Mesenchymal stem cell (in vitro differentiated cells and primary cell): ENCODE measurements at regions not wholly inside any gene's neighbourhood (a gene's known extent, or its start where the extent isn't known, plus 50 kb on each side); places are given as distances from the start of the nearest gene placed in this dataset.

Source experiments
- DNase-seq: peaks from one replicate; pipeline ENCODE4 v3.0.0-alpha.2; 2013
- H2AFZ ChIP-seq: one replicate; pipeline ENCODE4 v1.6.1; 2013; ENCODE audit warnings: low read depth, mild to moderate bottlenecking, control low read depth, inconsistent platforms, low read length, moderate library complexity
- H2AK5ac ChIP-seq: 2 replicates; pipeline ENCODE4 v1.6.1; 2013; ENCODE audit warnings: low read length, moderate library complexity, mild to moderate bottlenecking, inconsistent platforms; ENCODE audit not compliant: severe bottlenecking
- H2BK120ac ChIP-seq: one replicate; pipeline ENCODE4 v1.6.1; 2013; ENCODE audit warnings: low read depth, mild to moderate bottlenecking, inconsistent platforms, low read length, moderate library complexity
- H2BK12ac ChIP-seq, 2 experiments: one replicate each; pipeline ENCODE4 v1.6.1; 2013; ENCODE audit warnings: inconsistent platforms in 2 of 2, low read length in 2 of 2, mild to moderate bottlenecking in 2 of 2, moderate library complexity in 2 of 2, control low read depth in 1 of 2
- H2BK15ac ChIP-seq: one replicate; pipeline ENCODE4 v1.6.1; 2013; ENCODE audit warnings: mild to moderate bottlenecking, low read depth, inconsistent platforms; ENCODE audit not compliant: poor library complexity, severe bottlenecking
- H2BK5ac ChIP-seq: 2 replicates; pipeline ENCODE4 v1.6.1; 2013; ENCODE audit warnings: low read depth, mild to moderate bottlenecking, low read length, control low read depth, inconsistent platforms; ENCODE audit not compliant: poor library complexity, severe bottlenecking
- H3K14ac ChIP-seq, 2 experiments: one replicate each; pipeline ENCODE4 v1.6.1; 2013; ENCODE audit warnings: inconsistent platforms in 2 of 2, low read length in 2 of 2, control low read depth in 1 of 2, mild to moderate bottlenecking in 1 of 2, moderate library complexity in 1 of 2
- H3K18ac ChIP-seq, 2 experiments: one replicate each; pipeline ENCODE4 v1.6.1; 2013; ENCODE audit warnings: inconsistent platforms in 2 of 2, low read length in 2 of 2, control low read depth in 1 of 2, low read depth in 1 of 2, mild to moderate bottlenecking in 1 of 2
- H3K23ac ChIP-seq, 2 experiments: one replicate each; pipeline ENCODE4 v1.6.1; 2013; ENCODE audit warnings: inconsistent platforms in 2 of 2, low read length in 2 of 2, mild to moderate bottlenecking in 2 of 2, moderate library complexity in 2 of 2, control low read depth in 1 of 2
- H3K27ac ChIP-seq: 2 replicates; pipeline ENCODE4 v1.5.1; 2013; ENCODE audit warnings: mild to moderate bottlenecking, moderate library complexity, low read length, control low read depth, inconsistent platforms; ENCODE audit not compliant: poor library complexity, severe bottlenecking
- H3K27me3 ChIP-seq, 2 experiments: 2 replicates each; pipeline versions ENCODE4 v1.6.1 to v1.7.0; 2013; ENCODE audit warnings: low read length in 2 of 2, mild to moderate bottlenecking in 2 of 2, moderate library complexity in 2 of 2, control low read depth in 1 of 2, inconsistent platforms in 1 of 2; ENCODE audit not compliant: control insufficient read depth in 1 of 2, insufficient read depth in 1 of 2
- H3K36me3 ChIP-seq, 2 experiments: 2 replicates each; pipeline versions ENCODE4 v1.6.1 to v1.7.0; 2013; ENCODE audit warnings: low read length in 2 of 2, control low read depth in 1 of 2, inconsistent platforms in 1 of 2, low read depth in 1 of 2, mild to moderate bottlenecking in 1 of 2; ENCODE audit not compliant: insufficient read depth in 2 of 2, control insufficient read depth in 1 of 2
- H3K4ac ChIP-seq, 2 experiments: one replicate each; pipeline ENCODE4 v1.6.1; 2013; ENCODE audit warnings: inconsistent platforms in 2 of 2, low read length in 2 of 2, mild to moderate bottlenecking in 2 of 2, moderate library complexity in 2 of 2, control low read depth in 1 of 2, low read depth in 1 of 2
- H3K4me1 ChIP-seq: 2 replicates; pipeline ENCODE4 v1.6.1; 2013; ENCODE audit warnings: low read depth, low read length, control low read depth; ENCODE audit not compliant: control insufficient read depth, insufficient read depth
- H3K4me2 ChIP-seq: 2 replicates; pipeline ENCODE4 v1.6.1; 2013; ENCODE audit warnings: low read length, mild to moderate bottlenecking, inconsistent platforms; ENCODE audit not compliant: poor library complexity, severe bottlenecking
- H3K4me3 ChIP-seq, 2 experiments: 2 replicates each; pipeline versions ENCODE4 v1.5.1 to v1.7.0; 2013; ENCODE audit warnings: low read length in 2 of 2, mild to moderate bottlenecking in 2 of 2, control low read depth in 1 of 2, low read depth in 1 of 2; ENCODE audit not compliant: insufficient read depth in 1 of 2
- H3K79me1 ChIP-seq: replicated peaks from 2 replicates; pipeline ENCODE4 v1.6.1; 2013; ENCODE audit warnings: mild to moderate bottlenecking, control low read depth, low read length, inconsistent platforms; ENCODE audit not compliant: poor library complexity, severe bottlenecking
- H3K9ac ChIP-seq: 2 replicates; pipeline ENCODE4 v1.7.0; 2013; ENCODE audit warnings: mild to moderate bottlenecking, low read length, moderate library complexity
- H3K9me3 ChIP-seq: 2 replicates; pipeline ENCODE4 v1.7.0; 2013; ENCODE audit warnings: mild to moderate bottlenecking, low read length; ENCODE audit not compliant: control insufficient read depth
- H4K8ac ChIP-seq: one replicate; pipeline ENCODE4 v1.6.1; 2013; ENCODE audit warnings: inconsistent platforms, mild to moderate bottlenecking, low read length, moderate library complexity
- H4K91ac ChIP-seq: one replicate; pipeline ENCODE4 v1.6.1; 2013; ENCODE audit warnings: mild to moderate bottlenecking, low read length, inconsistent platforms
- WGBS: methylation state at CpG from one replicate; pipeline ENCODE4 v1.1.7; 2013; ENCODE audit warnings: mixed read lengths; 5-methylcytosine and 5-hydroxymethylcytosine counted together

- Histone ChIP-seq H3K14ac (no peak overlapping the region), H4K91ac (no peak overlapping the region), H3K4me2 (no peak overlapping the region), H3K4me3 (no peak overlapping the region), H3K9me3 (peaks cover 6% of the 10 kb centered on the region), H3K27ac (no peak overlapping the region), H2BK12ac (no peak overlapping the region), H3K9ac (no peak overlapping the region), H3K4me1 (no peaks in the 10 kb centered on the region), H3K18ac (no peak overlapping the region), H3K79me1 (no peaks in the 10 kb centered on the region), H3K36me3 (no peaks in the 10 kb centered on the region), H3K23ac (no peak overlapping the region), H3K27me3 (no peaks in the 10 kb centered on the region), H3K4ac (no peak overlapping the region), H2AK5ac (no peak overlapping the region), H2AFZ (no peak overlapping the region), H2BK15ac (no peak overlapping the region), H4K8ac (no peak overlapping the region), H2BK120ac (no peak overlapping the region), H2BK5ac (no peak overlapping the region)
- DNase-seq = no peak
Measured at GRCh38 chr1:239067480-239067879, 318.9 kb upstream of the CHRM3 start.

DNA sequence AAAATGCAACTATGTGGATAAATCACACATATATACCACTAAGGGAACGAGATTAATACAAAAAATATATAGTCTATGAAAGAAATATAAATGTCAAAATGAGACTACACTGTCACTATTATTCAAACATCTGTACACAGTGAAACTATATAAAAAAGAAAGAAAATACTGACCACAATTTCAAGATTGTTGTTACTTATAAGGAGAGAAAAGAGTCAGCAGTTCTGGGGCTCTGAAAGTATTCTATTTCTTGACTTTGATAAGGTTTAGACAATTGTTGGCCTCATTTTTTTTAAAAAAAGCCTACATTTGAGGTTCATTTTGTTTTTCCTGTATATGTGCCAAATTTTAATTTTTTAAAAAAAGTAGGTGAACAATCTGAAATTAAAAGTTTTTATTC is 319.3 kb upstream of the CHRM3 start:
- no peak overlapping the region for H2BK15ac ChIP-seq
- H3K23ac ChIP-seq = no peak overlapping the region
- no peak overlapping the region for H3K4me3 ChIP-seq
- H3K4me2 ChIP-seq = no peak overlapping the region
- H2BK5ac ChIP-seq = no peak overlapping the region
- H3K79me1 ChIP-seq = no peaks in the 10 kb centered on the region
- H3K14ac ChIP-seq = no peak overlapping the region
- H3K18ac ChIP-seq = no peak overlapping the region
- DNase-seq = no peak
- H3K9me3 ChIP-seq = peaks cover 1% of the 10 kb centered on the region
- no CpG with 5 or more reads among the region's 1 CpG for WGBS
- H2AK5ac ChIP-seq = no peak overlapping the region
- H4K8ac ChIP-seq = no peak overlapping the region
- no peak overlapping the region for H2AFZ ChIP-seq
- H3K4me1 ChIP-seq = no peaks in the 10 kb centered on the region
- no peaks in the 10 kb centered on the region for H3K27me3 ChIP-seq
- no peaks in the 10 kb centered on the region for H3K36me3 ChIP-seq
- no peak overlapping the region for H4K91ac ChIP-seq
- no peak overlapping the region for H2BK120ac ChIP-seq
- H2BK12ac ChIP-seq = no peak overlapping the region
- H3K4ac ChIP-seq = no peak overlapping the region
- H3K9ac ChIP-seq = no peak overlapping the region
- H3K27ac ChIP-seq = no peak overlapping the region

- Histone ChIP-seq H2BK15ac (no peak overlapping the region), H3K9ac (no peak overlapping the region), H2BK12ac (no peak overlapping the region), H3K14ac (no peak overlapping the region), H3K79me1 (no peaks in the 10 kb centered on the region), H3K27me3 (no peaks in the 10 kb centered on the region), H2BK120ac (no peak overlapping the region), H3K4me2 (no peak overlapping the region), H3K4me3 (no peak overlapping the region), H3K36me3 (no peaks in the 10 kb centered on the region), H3K23ac (no peak overlapping the region), H2AFZ (no peak overlapping the region), H4K91ac (no peak overlapping the region), H2BK5ac (no peak overlapping the region), H3K27ac (no peak overlapping the region), H2AK5ac (no peak overlapping the region), H3K4me1 (no peaks in the 10 kb centered on the region), H3K4ac (no peak overlapping the region), H3K18ac (no peak overlapping the region), H3K9me3 (peaks cover 6% of the 10 kb centered on the region), H4K8ac (no peak overlapping the region)
- no peak for DNase-seq
- WGBS = 65% methylated on average over 6 of the region's 7 CpGs
Measured at GRCh38 chr1:239061770-239062169, 324.6 kb upstream of the CHRM3 start.

GRCh38 chr1:239058190-239058589 is 328.2 kb upstream of the CHRM3 start:
- no peaks in the 10 kb centered on the region for H3K27me3 ChIP-seq
- H2AK5ac ChIP-seq = no peak overlapping the region
- H3K9me3 ChIP-seq = peaks cover 13% of the 10 kb centered on the region
- H3K23ac ChIP-seq = no peak overlapping the region
- H2AFZ ChIP-seq = no peak overlapping the region
- WGBS = 71% methylated on average over 6 of the region's 6 CpGs
- no peak overlapping the region for H3K27ac ChIP-seq
- H3K9ac ChIP-seq = no peak overlapping the region
- no peak overlapping the region for H2BK5ac ChIP-seq
- no peak overlapping the region for H2BK15ac ChIP-seq
- H3K4me3 ChIP-seq = no peak overlapping the region
- H3K4me2 ChIP-seq = no peak overlapping the region
- H4K91ac ChIP-seq = no peak overlapping the region
- H4K8ac ChIP-seq = no peak overlapping the region
- no peaks in the 10 kb centered on the region for H3K36me3 ChIP-seq
- H3K4ac ChIP-seq = no peak overlapping the region
- no peak overlapping the region for H2BK120ac ChIP-seq
- H2BK12ac ChIP-seq = no peak overlapping the region
- DNase-seq = no peak
- H3K79me1 ChIP-seq = no peaks in the 10 kb centered on the region
- H3K18ac ChIP-seq = no peak overlapping the region
- no peaks in the 10 kb centered on the region for H3K4me1 ChIP-seq
- H3K14ac ChIP-seq = no peak overlapping the region
